ENCODE measurements at regions not wholly inside any gene's neighbourhood (a gene's known extent, or its start where the extent isn't known, plus 50 kb on each side); places are given as distances from the start of the nearest gene placed in this dataset.

GRCh38 chr1:30373471-30374399 lies 349.6 kb downstream of the MATN1 start:
- TF ChIP-seq CTCF (IDR thresholded peaks at IDR 0.05) (no peak), POLR2AphosphoS5 (IDR thresholded peaks at IDR 0.05) (no peak), POLR2A (IDR thresholded peaks at IDR 0.05) (no peak)
